GM23338 (cell line): ENCODE measurements at regions not wholly inside any gene's neighbourhood (a gene's known extent, or its start where the extent isn't known, plus 50 kb on each side); places are given as distances from the start of the nearest gene placed in this dataset.

Experiments used
- CREB1 ChIP-seq: fragments of 250-450 bp; sonication (Bioruptor Pico); IDR thresholded peaks from 2 replicates; pipeline ENCODE4 v1.5.0; 2020; ENCODE audit warnings: low read depth, mild to moderate bottlenecking, moderate library complexity
- CTCF ChIP-seq, 2 experiments: fragments of 200-600 bp in 1 of 2; sonication (generic) in 1 of 2; conservative IDR thresholded peaks; 2 replicates each; pipeline versions ENCODE4 v1.5.1 to v1.6.1; 2016 to 2017; ENCODE audit warnings: antibody characterized with exemption in 2 of 2, low read depth in 2 of 2, mild to moderate bottlenecking in 2 of 2, moderate library complexity in 1 of 2
- EZH2 ChIP-seq: fragments of 200-600 bp; sonication (generic); IDR thresholded peaks from one replicate; pipeline ENCODE4 v1.8.0; 2017; ENCODE audit warnings: antibody characterized with exemption, mild to moderate bottlenecking, low read depth; ENCODE audit not compliant: unreplicated experiment
- JUNB ChIP-seq: IDR thresholded peaks from one replicate; pipeline ENCODE4 v1.6.1; 2016; ENCODE audit warnings: antibody characterized with exemption; ENCODE audit not compliant: unreplicated experiment
- POLR2AphosphoS5 ChIP-seq: IDR thresholded peaks from 2 replicates; pipeline ENCODE4 v1.6.1; 2016; ENCODE audit warnings: antibody characterized with exemption, low read depth
- REST ChIP-seq: IDR thresholded peaks from one replicate; pipeline ENCODE4 v1.6.1; 2018; ENCODE audit warnings: antibody characterized with exemption; ENCODE audit not compliant: unreplicated experiment

GRCh38 chr18:51438797-51439350, 241.4 kb upstream of the MEX3C start:
- TF ChIP-seq CTCF (conservative IDR thresholded peaks at IDR 0.05; ENCODE audit: low read depth in 2 of 2) (no peak), JUNB (no peak), EZH2 (no peak), POLR2AphosphoS5 (no peak), CREB1 (CRISPR knock-in tag) (no peak), REST (no peak)
